Right lobe of liver (tissue), 4 donors: ENCODE measurements at regions not wholly inside any gene's neighbourhood (a gene's known extent, or its start where the extent isn't known, plus 50 kb on each side); places are given as distances from the start of the nearest gene placed in this dataset.

Experiments used
- CTCF ChIP-seq, 4 donors: fragments of 200-600 bp in 3 of 4; fragments of 450-650 bp in 1 of 4; IDR thresholded peaks; one replicate each; pipeline versions ENCODE4 v1.5.1 to v1.8.0; 2016 to 2022; ENCODE audit warnings: antibody characterized with exemption in 4 of 4, mild to moderate bottlenecking in 2 of 4
- POLR2A ChIP-seq: fragments of 450-650 bp; IDR thresholded peaks from one replicate; pipeline ENCODE4 v1.6.1; 2017; ENCODE audit warnings: antibody characterized with exemption, mild to moderate bottlenecking
- donor health status: DM: no; HTN: no; CAD: no.
- donor health status: DM: no; HTN: no; CAD: no.
- donor health status: DM: no; HTN: yes; CAD: no.

GRCh38 chr5:51082741-51083140, 300.5 kb upstream of the ISL1 start:
- TF ChIP-seq CTCF (IDR thresholded peaks at IDR 0.05) (no peak), POLR2A (no peak)
